Neural progenitor cell (in vitro differentiated cells): ENCODE measurements at regions not wholly inside any gene's neighbourhood (a gene's known extent, or its start where the extent isn't known, plus 50 kb on each side); places are given as distances from the start of the nearest gene placed in this dataset.

Source experiments
- EZH2 ChIP-seq: fragments of 200-600 bp; sonication (generic); IDR thresholded peaks from 2 replicates; pipeline ENCODE4 v1.6.1; 2017; ENCODE audit warnings: antibody characterized with exemption, mild to moderate bottlenecking, moderate library complexity
- EZH2phosphoT487 ChIP-seq: fragments of 200-600 bp; sonication (generic); IDR thresholded peaks from 2 replicates; pipeline ENCODE4 v1.6.1; 2017; ENCODE audit warnings: antibody characterized with exemption
- TF ChIP-seq, protein P1 (sequence below): fragments of 200-600 bp; sonication (generic); IDR thresholded peaks from 2 replicates; pipeline ENCODE4 v1.5.1; 2017; ENCODE audit warnings: antibody characterized with exemption, mild to moderate bottlenecking

DNA sequence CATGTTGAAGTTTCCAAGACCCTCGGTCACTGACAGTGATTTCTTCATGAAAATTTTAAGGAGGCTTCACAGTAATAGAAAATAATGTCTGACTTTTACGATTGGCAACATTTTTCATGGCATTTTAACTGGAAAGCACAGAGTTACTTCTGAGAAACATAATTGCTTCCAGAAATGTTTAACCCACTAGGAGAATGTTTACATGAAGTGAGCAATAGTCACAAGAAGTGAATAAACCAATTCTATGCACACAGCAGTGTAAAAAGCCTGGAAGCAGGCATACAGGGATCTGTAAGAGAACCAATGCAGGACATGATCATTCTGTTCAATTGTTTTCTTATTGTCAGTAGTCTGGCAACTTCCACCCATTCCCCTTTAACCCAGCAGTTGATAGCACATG, 316.2 kb upstream of the CXADR start:
- TF ChIP-seq, protein P1, sequence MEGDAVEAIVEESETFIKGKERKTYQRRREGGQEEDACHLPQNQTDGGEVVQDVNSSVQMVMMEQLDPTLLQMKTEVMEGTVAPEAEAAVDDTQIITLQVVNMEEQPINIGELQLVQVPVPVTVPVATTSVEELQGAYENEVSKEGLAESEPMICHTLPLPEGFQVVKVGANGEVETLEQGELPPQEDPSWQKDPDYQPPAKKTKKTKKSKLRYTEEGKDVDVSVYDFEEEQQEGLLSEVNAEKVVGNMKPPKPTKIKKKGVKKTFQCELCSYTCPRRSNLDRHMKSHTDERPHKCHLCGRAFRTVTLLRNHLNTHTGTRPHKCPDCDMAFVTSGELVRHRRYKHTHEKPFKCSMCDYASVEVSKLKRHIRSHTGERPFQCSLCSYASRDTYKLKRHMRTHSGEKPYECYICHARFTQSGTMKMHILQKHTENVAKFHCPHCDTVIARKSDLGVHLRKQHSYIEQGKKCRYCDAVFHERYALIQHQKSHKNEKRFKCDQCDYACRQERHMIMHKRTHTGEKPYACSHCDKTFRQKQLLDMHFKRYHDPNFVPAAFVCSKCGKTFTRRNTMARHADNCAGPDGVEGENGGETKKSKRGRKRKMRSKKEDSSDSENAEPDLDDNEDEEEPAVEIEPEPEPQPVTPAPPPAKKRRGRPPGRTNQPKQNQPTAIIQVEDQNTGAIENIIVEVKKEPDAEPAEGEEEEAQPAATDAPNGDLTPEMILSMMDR, result no peak
- TF ChIP-seq EZH2 (no peak), EZH2phosphoT487 (no peak)
